Coronary artery (tissue), 2 donors: ENCODE measurements at regions not wholly inside any gene's neighbourhood (a gene's known extent, or its start where the extent isn't known, plus 50 kb on each side); places are given as distances from the start of the nearest gene placed in this dataset.

ENCODE experiments used
- DNase-seq: peaks from one replicate; pipeline ENCODE4 v3.0.0-alpha.2; 2017; ENCODE audit warnings: low spot score
- H3K27ac ChIP-seq, 2 donors: fragments of 200-600 bp; sonication (generic); one replicate each; pipeline ENCODE4 v1.5.1; 2016 to 2019
- H3K4me3 ChIP-seq: fragments of 200-600 bp; sonication (generic); 2 replicates; pipeline ENCODE4 v1.5.1; 2016; ENCODE audit warnings: mild to moderate bottlenecking, moderate library complexity
- CTCF ChIP-seq: fragments of 200-600 bp; sonication (generic); IDR thresholded peaks from one replicate; pipeline ENCODE4 v1.5.1; 2019; ENCODE audit warnings: antibody characterized with exemption

GRCh38 chr2:5509362-5509761 lies 182.8 kb upstream of the SOX11 start:
- DNase-seq: no peak
- H3K27ac ChIP-seq: no peak overlapping the region
- H3K4me3 ChIP-seq: no peak overlapping the region
- TF ChIP-seq CTCF: no peak

GRCh38 chr2:5510082-5510481 lies 182.1 kb upstream of the SOX11 start:
- no peak for TF ChIP-seq CTCF
- Histone ChIP-seq H3K4me3 (no peak overlapping the region), H3K27ac (no peak overlapping the region)
- no peak for DNase-seq

GRCh38 chr2:5515693-5516092 lies 176.5 kb upstream of the SOX11 start:
- Histone ChIP-seq H3K27ac (no peak overlapping the region), H3K4me3 (no peak overlapping the region)
- no peak for DNase-seq
- TF ChIP-seq CTCF: no peak

- Histone ChIP-seq H3K4me3 (no peak overlapping the region), H3K27ac (no peak overlapping the region)
- no peak for DNase-seq
- TF ChIP-seq CTCF: no peak
Measured at GRCh38 chr2:5519286-5519685, 172.9 kb upstream of the SOX11 start.

- DNase-seq: no peak
- Histone ChIP-seq H3K27ac (no peak overlapping the region), H3K4me3 (no peak overlapping the region)
- TF ChIP-seq CTCF: no peak
Measured at GRCh38 chr2:5520463-5520972, 171.7 kb upstream of the SOX11 start.

GRCh38 chr2:5521461-5521860 lies 170.7 kb upstream of the SOX11 start:
- Histone ChIP-seq H3K4me3 (no peak overlapping the region), H3K27ac (no peak overlapping the region)
- no peak for TF ChIP-seq CTCF
- no peak for DNase-seq

- TF ChIP-seq CTCF: no peak
- DNase-seq: no peak
- Histone ChIP-seq H3K27ac (no peak overlapping the region), H3K4me3 (no peak overlapping the region)
Measured at GRCh38 chr2:5524551-5524950, 167.6 kb upstream of the SOX11 start.
